Activated naive CD8-positive, alpha-beta T cell (primary cell): ENCODE measurements at regions not wholly inside any gene's neighbourhood (a gene's known extent, or its start where the extent isn't known, plus 50 kb on each side); places are given as distances from the start of the nearest gene placed in this dataset.

ENCODE experiments used
- H3K27ac Mint-ChIP-seq: one replicate; pipeline ENCODE4 v1.8.0; 2021; ENCODE audit warnings: mixed read lengths
- H3K27me3 Mint-ChIP-seq: one replicate; pipeline ENCODE4 v1.8.0; 2021; ENCODE audit warnings: mixed read lengths
- H3K36me3 Mint-ChIP-seq: one replicate; pipeline ENCODE4 v1.8.0; 2021; ENCODE audit warnings: mixed read lengths
- H3K4me1 Mint-ChIP-seq: one replicate; pipeline ENCODE4 v1.8.0; 2021; ENCODE audit warnings: low read depth, mixed read lengths
- H3K4me3 Mint-ChIP-seq: one replicate; pipeline ENCODE4 v1.8.0; 2021; ENCODE audit warnings: mild to moderate bottlenecking, mixed read lengths
- H3K9me3 Mint-ChIP-seq: one replicate; pipeline ENCODE4 v1.8.0; 2021; ENCODE audit warnings: low read depth, mixed read lengths

DNA sequence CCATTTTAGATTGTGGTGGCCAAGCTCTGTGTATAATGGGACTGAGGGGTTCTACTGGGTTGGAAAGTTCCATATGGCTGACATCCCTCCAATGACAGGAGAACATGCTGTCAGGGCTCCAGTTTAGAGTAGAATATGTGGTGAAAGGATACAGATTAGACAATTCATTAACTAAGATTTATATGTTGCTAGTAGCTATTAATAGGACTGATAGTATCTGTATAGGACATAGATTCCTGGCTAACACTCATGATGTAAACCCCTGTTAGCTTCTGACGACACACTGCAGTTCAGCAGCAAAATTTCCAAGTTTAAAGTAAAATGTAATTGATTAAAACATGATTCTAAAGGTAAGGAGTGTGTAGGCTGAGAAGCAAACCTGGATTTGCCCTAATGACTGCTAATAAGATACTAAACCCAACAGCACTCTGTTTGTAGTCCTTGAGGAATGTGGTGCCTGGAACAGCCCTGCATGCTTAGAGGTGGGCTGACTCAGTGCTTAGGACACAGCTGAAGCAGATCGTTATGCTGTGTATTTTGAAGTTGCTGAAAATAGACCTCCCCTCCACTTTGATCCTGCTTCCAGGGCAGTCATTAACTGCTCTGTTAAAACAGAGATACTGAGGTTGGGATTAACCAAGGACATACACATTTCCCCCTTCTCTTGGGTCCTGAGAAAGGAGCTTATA is 1129.6 kb downstream of the SORCS3 start:
- Mint-ChIP-seq H3K27ac (no peak overlapping the region), H3K4me3 (no peak overlapping the region), H3K27me3 (peaks cover 1% of the 10 kb centered on the region), H3K4me1 (no peaks in the 10 kb centered on the region), H3K9me3 (no peaks in the 10 kb centered on the region), H3K36me3 (no peaks in the 10 kb centered on the region)

DNA sequence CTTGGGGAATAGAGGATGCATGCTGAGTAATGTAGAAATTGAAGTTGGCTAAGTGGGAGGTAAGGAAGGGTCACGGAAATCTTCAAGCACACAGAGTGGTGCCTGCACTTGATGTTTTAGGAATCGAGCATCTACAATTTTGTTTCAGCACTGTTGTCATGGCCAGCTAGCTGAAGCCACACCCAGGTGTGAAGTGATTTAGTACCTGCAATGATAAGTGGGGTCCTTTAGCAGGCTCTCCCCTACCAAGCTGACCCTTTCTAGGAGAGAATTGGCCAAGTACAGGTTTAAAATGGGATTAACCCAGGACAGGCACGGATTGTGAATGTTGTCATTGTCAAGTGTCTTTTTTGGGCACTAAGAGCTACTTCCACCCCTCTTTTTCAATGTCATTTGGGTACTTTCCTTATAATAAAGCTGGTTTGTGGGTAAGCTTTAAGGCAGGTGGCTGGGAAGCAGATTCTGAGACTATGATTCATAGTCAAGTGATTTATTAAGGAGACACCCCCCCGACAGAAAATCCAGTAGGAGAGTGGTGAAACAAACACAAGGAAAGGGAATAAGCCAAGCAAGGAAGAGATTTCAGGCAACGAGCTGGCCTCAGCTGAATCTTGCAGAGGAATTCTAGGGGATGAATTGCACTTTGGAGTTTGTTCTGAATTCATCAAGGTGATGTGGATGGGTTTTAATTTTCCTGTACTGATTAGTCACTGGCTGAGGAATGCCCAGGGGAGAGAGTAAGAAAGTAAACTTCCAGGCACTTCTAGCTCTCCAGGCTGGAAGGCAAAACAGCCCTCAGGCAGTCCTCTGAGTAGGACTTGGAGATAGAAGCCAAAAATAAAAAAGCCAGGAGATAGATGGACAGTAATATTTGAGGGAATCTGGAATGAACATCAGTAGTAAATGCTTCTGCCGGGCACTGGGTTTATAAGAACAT is 1128.4 kb downstream of the SORCS3 start:
- H3K9me3 Mint-ChIP-seq: no peaks in the 10 kb centered on the region
- no peak overlapping the region for H3K4me3 Mint-ChIP-seq
- peaks cover 2% of the 10 kb centered on the region for H3K27me3 Mint-ChIP-seq
- H3K4me1 Mint-ChIP-seq: no peaks in the 10 kb centered on the region
- no peak overlapping the region for H3K27ac Mint-ChIP-seq
- no peaks in the 10 kb centered on the region for H3K36me3 Mint-ChIP-seq

DNA sequence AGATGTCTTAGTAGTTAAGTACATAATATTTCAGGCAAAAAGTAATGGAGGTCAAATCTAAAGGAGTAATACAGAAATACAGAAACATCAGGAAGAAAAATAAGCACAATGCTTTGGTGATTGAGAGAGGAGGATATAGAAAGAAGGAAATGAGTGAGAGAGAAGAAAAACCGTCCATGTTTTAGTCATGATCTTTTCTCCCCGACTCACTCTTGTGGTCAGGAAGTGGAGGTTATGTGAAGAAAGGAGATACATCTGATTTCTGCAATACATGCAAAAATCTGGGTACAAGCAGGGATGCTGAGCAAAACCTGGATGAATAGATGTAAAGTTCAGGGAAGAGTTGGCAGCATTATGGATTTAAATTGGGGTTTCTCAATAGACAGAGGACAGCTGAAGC is 1122.5 kb downstream of the SORCS3 start:
- H3K4me3 Mint-ChIP-seq: no peak overlapping the region
- H3K9me3 Mint-ChIP-seq: no peaks in the 10 kb centered on the region
- H3K36me3 Mint-ChIP-seq: no peaks in the 10 kb centered on the region
- H3K4me1 Mint-ChIP-seq: no peaks in the 10 kb centered on the region
- H3K27me3 Mint-ChIP-seq: peaks cover 4% of the 10 kb centered on the region
- no peak overlapping the region for H3K27ac Mint-ChIP-seq

DNA sequence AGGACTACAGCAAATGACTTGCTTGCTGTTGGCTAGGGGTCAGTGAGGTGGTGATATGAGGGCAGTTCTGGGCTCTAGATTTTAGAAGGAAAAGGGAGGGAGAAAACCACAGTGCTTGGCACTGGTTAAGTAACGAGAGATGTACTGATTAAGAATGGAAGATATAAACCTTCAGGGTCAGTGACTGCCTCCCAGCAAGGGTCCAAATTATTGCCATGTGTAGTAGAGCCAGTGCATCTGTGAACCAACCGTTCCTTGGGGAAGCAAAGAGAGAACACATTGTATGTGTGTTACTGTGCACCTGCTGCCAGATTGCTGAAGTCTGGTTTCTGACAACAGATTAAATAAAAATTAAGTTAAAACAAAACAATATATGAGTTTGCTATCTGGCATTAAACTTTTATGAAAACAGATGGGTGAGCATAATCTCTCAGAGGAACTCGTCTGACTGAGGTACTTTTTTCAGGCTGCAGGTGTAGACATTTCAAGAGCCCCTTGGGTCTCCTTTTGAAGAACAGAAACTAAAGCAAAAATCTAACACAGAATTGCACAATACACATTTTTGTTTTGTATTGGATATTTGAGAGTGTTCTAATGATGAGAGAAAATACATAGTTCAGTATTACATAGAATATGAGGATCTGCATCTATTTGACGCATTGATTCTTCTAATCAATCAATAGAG is 1120.6 kb downstream of the SORCS3 start:
- Mint-ChIP-seq H3K27me3 (peaks cover 4% of the 10 kb centered on the region), H3K9me3 (no peaks in the 10 kb centered on the region), H3K36me3 (no peaks in the 10 kb centered on the region)

DNA sequence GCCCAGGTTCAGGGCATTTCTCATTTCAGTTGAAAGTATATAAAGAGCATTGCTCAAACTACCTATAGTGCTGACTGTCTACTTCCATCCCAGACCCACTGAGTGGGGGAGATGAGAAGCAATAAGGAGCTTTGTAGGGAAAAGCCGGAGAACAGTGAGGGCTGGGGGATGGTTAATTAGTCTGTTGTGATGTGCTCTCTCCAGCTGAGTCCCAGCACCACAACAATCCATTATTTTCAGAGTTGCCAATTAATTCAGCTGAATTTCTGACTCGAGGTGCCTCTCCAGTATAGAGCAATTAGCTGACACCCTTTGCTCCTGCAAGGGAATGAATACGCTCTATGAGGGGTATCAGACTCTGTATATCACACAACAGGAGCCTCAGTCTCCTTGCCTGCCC is 1118.6 kb downstream of the SORCS3 start:
- peaks cover 2% of the 10 kb centered on the region for H3K27me3 Mint-ChIP-seq
- no peaks in the 10 kb centered on the region for H3K9me3 Mint-ChIP-seq
- H3K4me1 Mint-ChIP-seq: no peaks in the 10 kb centered on the region
- no peak overlapping the region for H3K4me3 Mint-ChIP-seq
- H3K36me3 Mint-ChIP-seq: no peaks in the 10 kb centered on the region
- no peak overlapping the region for H3K27ac Mint-ChIP-seq

More for the DNA sequence above, 1120.6 kb downstream of the SORCS3 start:
- H3K27ac Mint-ChIP-seq: no peak overlapping the region
- H3K4me1 Mint-ChIP-seq: no peaks in the 10 kb centered on the region
- no peak overlapping the region for H3K4me3 Mint-ChIP-seq

DNA sequence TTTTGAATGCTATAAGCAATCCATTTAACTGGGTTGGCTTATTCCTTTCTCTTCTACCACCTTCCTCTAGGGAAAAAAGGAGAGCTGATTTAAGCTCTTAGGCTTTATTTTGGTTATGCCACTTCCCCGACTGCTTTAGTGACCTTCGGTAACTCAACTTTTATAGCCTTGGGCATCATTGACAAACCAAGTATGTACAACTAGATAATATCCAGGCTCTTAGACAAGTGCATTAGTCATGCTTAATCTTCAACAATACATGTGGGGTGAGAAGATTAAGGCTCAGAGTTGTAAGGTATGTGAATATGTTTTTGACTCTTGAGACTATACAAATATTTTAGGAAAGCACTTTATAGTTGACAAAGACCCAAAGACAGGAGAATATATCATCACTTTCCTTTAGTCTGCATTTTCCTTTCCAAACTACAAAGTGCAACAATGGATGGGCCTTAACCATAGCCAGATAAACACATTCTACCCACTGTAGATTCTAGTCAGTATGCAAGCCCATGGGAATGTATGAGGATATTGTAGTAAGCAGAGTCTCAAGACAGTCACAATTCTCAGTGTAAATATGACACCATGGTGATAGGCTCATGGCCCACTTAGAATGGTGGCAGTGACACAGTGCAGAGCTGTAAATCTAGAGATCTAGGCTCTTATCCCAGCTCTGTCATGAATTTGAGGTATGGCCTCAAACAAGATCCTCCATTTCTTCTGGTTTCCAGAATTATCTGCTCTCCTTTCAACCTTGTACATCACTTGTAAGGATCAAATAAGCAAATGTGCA is 1117.3 kb downstream of the SORCS3 start:
- no peaks in the 10 kb centered on the region for H3K4me1 Mint-ChIP-seq
- H3K9me3 Mint-ChIP-seq: no peaks in the 10 kb centered on the region
- no peak overlapping the region for H3K27ac Mint-ChIP-seq
- no peak overlapping the region for H3K4me3 Mint-ChIP-seq
- H3K36me3 Mint-ChIP-seq: no peaks in the 10 kb centered on the region
- H3K27me3 Mint-ChIP-seq: peaks cover 2% of the 10 kb centered on the region

DNA sequence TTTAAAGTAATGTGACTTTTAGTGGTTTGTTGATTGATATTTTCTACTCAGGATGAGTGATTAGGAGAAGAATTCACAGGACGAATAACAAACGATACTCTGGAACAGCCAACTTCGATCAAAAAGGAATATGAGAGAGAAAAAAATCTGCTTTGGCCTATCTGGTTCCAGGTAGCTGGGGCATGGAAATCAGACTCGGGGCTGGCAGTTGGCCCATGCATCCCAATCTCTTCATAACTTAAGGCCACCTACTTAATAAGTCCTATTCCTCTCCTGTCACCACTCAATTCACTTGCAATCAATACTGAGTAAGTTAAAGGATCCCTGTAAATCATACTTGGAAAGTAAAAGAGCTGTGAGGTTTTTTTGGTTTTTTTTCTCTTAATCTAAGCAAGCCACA is 1116.2 kb downstream of the SORCS3 start:
- no peak overlapping the region for H3K27ac Mint-ChIP-seq
- no peaks in the 10 kb centered on the region for H3K36me3 Mint-ChIP-seq
- H3K4me3 Mint-ChIP-seq: no peak overlapping the region
- peaks cover 2% of the 10 kb centered on the region for H3K27me3 Mint-ChIP-seq
- no peaks in the 10 kb centered on the region for H3K4me1 Mint-ChIP-seq
- no peaks in the 10 kb centered on the region for H3K9me3 Mint-ChIP-seq

DNA sequence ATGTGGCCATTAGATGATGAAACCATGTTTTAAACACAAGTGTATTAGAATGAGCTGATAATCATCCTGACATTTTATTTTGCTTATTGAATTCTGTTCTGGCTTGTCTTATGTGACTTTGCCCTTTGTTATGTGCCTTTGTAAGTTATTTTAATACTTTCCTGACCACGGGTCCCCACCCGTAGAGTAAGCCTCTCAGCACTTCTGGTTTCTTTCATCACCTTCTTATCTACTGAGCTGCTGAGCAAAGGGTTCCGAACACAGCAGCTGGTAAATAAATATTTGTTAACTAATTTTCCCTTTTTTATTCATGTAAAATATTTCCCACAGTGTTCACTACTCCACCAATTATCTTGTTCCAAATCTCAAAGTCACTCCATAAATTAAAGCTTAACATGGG is 1115.3 kb downstream of the SORCS3 start:
- peaks cover under 1% of the 10 kb centered on the region for H3K27me3 Mint-ChIP-seq
- H3K36me3 Mint-ChIP-seq: no peaks in the 10 kb centered on the region
- H3K9me3 Mint-ChIP-seq: no peaks in the 10 kb centered on the region
- no peaks in the 10 kb centered on the region for H3K4me1 Mint-ChIP-seq
- no peak overlapping the region for H3K4me3 Mint-ChIP-seq
- H3K27ac Mint-ChIP-seq: no peak overlapping the region

DNA sequence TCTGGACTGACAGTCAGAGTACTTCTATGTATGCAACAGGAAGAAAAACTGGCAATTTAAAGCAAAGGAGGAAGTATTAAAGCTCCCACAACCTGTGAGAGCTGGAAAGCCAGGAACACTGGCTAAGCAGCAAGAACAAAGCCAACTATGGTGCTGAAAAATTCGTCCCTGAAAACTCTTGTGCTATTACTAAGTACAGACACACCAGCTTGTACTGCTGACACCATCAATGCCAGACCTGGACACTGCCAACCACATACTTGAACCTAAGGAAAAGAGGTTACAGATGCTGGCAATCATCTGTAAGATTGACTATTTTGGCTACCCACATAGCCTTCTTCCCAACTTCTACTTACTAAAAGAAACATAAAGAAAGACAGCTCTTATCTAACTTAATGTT is 1110.6 kb downstream of the SORCS3 start:
- Mint-ChIP-seq H3K4me1 (no peaks in the 10 kb centered on the region), H3K27ac (no peak overlapping the region), H3K27me3 (no peaks in the 10 kb centered on the region), H3K9me3 (no peaks in the 10 kb centered on the region), H3K36me3 (no peaks in the 10 kb centered on the region), H3K4me3 (no peak overlapping the region)

DNA sequence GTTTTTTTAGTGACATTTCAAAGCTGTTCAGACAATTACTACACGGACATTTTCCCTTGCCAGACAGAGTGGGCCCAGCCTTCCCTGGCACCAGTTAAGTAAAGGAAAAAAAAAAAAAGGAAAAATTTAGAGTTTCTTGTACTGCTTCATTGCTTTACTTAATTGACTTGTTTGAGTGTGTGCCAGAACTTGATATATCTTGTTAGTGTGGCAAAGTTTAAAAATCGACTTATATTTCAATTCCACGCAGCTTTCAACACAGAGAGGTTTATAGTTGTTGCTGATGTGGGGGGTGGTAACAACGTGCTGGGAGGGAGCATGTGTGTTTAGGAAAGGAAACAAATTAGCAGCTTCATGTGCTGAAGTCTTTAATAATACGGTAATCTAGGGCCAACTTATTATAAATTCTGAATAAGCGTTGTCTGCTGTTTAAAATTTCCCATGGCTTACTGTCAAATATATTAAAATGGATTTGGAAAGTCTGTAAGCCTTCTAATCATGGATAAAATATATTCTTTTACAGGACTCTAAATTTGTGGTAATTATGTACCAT is 1104.6 kb downstream of the SORCS3 start:
- Mint-ChIP-seq H3K27ac (no peak overlapping the region), H3K9me3 (peaks cover 4% of the 10 kb centered on the region), H3K4me3 (no peak overlapping the region)

DNA sequence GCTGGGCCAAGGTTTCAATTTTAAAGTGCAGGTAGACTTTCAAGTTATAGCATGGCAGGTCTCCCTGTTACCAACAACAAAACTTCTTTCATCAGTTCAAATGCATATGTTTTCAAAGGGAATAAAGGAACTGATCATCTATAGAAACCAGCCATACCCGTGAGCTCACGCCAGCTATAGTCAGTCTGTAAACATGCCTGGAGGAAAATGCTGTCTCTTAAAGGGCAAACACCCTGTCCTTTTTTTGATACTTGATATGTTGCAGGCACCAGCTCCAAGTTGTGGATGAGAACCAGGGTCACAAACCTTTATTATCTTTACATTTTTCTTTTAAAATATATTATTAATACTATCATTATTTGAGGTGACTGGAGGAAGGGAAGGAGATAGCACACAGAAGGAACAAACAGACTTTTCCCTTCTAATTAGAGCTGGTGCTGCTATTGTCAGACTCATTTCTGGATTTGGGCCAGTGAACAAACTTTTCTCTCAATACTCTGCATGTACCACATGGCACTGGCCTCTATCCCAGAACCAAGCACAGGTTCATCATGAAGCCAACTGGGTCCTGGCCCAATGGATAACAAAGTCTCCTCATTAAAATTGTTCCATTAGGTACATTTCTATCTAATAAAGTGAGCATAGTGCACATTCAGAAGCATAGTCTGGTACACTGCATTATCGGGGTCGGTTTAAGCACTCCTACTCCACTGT is 1102.4 kb downstream of the SORCS3 start:
- Mint-ChIP-seq H3K4me1 (no peaks in the 10 kb centered on the region), H3K9me3 (peaks cover 4% of the 10 kb centered on the region), H3K27ac (no peak overlapping the region), H3K4me3 (no peak overlapping the region), H3K36me3 (no peaks in the 10 kb centered on the region), H3K27me3 (peaks cover 1% of the 10 kb centered on the region)

More for the DNA sequence above, 1104.6 kb downstream of the SORCS3 start:
- H3K36me3 Mint-ChIP-seq: no peaks in the 10 kb centered on the region
- no peaks in the 10 kb centered on the region for H3K4me1 Mint-ChIP-seq
- H3K27me3 Mint-ChIP-seq: peaks cover 1% of the 10 kb centered on the region

DNA sequence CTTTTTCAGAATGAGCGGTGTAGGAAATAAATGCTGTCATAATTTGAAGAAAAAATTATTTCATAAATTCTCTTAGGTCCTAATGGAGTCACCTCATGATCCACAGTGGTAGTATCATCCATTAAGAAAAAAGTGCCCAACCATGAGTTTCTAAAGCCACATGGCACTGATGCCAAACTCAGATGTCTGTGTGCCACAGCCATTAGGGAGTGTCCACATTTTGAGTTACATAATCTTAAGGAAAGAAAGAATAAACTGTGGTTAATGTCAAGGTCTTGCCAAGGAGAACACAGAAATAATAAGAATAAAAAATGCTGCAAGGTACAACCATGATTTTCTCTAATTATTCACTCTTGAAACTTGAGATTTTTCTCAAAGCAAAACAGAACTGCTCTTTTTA is 1101.8 kb downstream of the SORCS3 start:
- Mint-ChIP-seq H3K4me1 (no peaks in the 10 kb centered on the region), H3K27ac (no peak overlapping the region), H3K27me3 (peaks cover 1% of the 10 kb centered on the region), H3K36me3 (no peaks in the 10 kb centered on the region), H3K9me3 (peaks cover 4% of the 10 kb centered on the region), H3K4me3 (no peak overlapping the region)

DNA sequence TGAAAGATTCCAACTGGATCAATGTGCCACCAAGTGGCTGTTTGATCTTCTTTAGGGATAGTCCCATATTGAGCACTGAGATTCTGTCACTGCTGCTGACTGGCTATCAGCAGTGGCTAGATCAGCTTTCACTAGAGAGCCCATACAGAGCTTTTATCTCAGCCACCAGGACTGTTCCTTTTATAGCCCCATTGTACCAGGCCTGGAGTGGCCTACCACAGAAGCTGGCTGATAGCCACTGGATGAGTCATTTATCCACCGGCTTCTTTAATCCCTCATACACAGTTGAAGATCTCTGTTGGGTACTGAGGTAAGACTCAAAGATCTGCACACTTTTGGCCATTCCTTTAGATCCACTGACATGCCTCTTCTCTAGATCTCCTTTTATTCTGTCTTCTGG is 1101.1 kb downstream of the SORCS3 start:
- H3K9me3 Mint-ChIP-seq: peaks cover 4% of the 10 kb centered on the region
- H3K27me3 Mint-ChIP-seq: peaks cover 1% of the 10 kb centered on the region
- H3K4me3 Mint-ChIP-seq: no peak overlapping the region
- no peaks in the 10 kb centered on the region for H3K4me1 Mint-ChIP-seq
- H3K36me3 Mint-ChIP-seq: no peaks in the 10 kb centered on the region
- no peak overlapping the region for H3K27ac Mint-ChIP-seq

DNA sequence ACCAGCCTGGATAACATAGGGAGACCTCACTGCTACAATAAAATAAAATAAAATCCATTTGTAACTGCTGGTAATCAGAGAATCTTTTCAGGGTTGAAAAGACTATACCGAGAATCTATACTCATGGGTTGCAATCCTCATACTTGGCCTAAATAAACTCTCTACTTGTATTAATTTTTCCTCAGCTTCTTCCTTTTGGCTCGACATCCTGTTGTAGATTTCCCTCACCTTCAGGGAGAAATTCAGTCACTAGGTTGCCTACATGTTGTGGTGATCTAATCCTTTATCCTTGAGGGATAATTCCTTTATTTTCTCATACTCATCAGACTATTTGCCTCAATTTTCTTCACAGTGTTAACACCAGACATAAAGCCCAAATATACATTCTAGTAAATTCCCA is 1093.4 kb downstream of the SORCS3 start:
- peaks cover 3% of the 10 kb centered on the region for H3K9me3 Mint-ChIP-seq
- H3K4me1 Mint-ChIP-seq: no peaks in the 10 kb centered on the region
- no peaks in the 10 kb centered on the region for H3K27me3 Mint-ChIP-seq
- no peak overlapping the region for H3K27ac Mint-ChIP-seq
- H3K36me3 Mint-ChIP-seq: no peaks in the 10 kb centered on the region
- H3K4me3 Mint-ChIP-seq: no peak overlapping the region
